Breast epithelium (tissue), 4 donors: ENCODE measurements at regions not wholly inside any gene's neighbourhood (a gene's known extent, or its start where the extent isn't known, plus 50 kb on each side); places are given as distances from the start of the nearest gene placed in this dataset.

ENCODE experiments used
- DNase-seq, 2 donors: peaks; one replicate each; pipeline ENCODE4 v3.0.0-alpha.2; 2019; ENCODE audit warnings: low spot score in 2 of 2
- H3K27ac ChIP-seq, 2 donors: fragments of 200-600 bp; sonication (generic) in 1 of 2; one replicate each; pipeline ENCODE4 v1.5.1; 2016 to 2019; ENCODE audit warnings: mild to moderate bottlenecking in 1 of 2
- H3K27me3 ChIP-seq, 2 donors: fragments of 200-600 bp; sonication (generic) in 1 of 2; one replicate each; pipeline versions ENCODE4 v1.5.1 to v1.6.0; 2017 to 2019; ENCODE audit warnings: control low read depth in 1 of 2, mild to moderate bottlenecking in 1 of 2
- H3K36me3 ChIP-seq: fragments of 200-600 bp; one replicate; pipeline ENCODE4 v1.5.1; 2019
- H3K4me1 ChIP-seq, 2 donors: fragments of 200-600 bp; sonication (generic); one replicate each; pipeline ENCODE4 v1.5.1; 2016 to 2019; ENCODE audit warnings: control low read depth in 1 of 2
- H3K4me3 ChIP-seq, 3 donors: fragments of 200-600 bp; sonication (generic); 1 replicate in 2 of 3; 2 replicates in 1 of 3; pipeline ENCODE4 v1.5.1; 2016 to 2019; ENCODE audit warnings: mild to moderate bottlenecking in 3 of 3, moderate library complexity in 2 of 3
- H3K9me3 ChIP-seq, 2 donors: fragments of 200-600 bp; sonication (generic) in 1 of 2; one replicate each; pipeline ENCODE4 v1.5.1; 2016 to 2019; ENCODE audit warnings: control low read depth in 1 of 2
- POLR2A ChIP-seq: fragments of 450-650 bp; IDR thresholded peaks from one replicate; pipeline ENCODE4 v1.6.1; 2016; ENCODE audit warnings: antibody characterized with exemption, mild to moderate bottlenecking, moderate library complexity
- POLR2AphosphoS5 ChIP-seq, 3 donors: sonication (generic); formaldehyde crosslinking; IDR thresholded peaks; one replicate each; pipeline ENCODE4 v1.6.1; 2017; ENCODE audit warnings: antibody characterized with exemption in 3 of 3
- intact Hi-C: fragments of 100-400 bp; cut with DNase I; formaldehyde crosslinking; loops from one replicate; pipeline ENCODE4 v1.15.1; 2023; ENCODE audit warnings: low total_unique reads
- TF ChIP-seq, protein P1 (sequence below), 3 donors: fragments of 450-650 bp; IDR thresholded peaks; one replicate each; pipeline ENCODE4 v1.5.1; 2016 to 2017; ENCODE audit warnings: antibody characterized with exemption in 3 of 3, mild to moderate bottlenecking in 3 of 3, moderate library complexity in 3 of 3

DNA sequence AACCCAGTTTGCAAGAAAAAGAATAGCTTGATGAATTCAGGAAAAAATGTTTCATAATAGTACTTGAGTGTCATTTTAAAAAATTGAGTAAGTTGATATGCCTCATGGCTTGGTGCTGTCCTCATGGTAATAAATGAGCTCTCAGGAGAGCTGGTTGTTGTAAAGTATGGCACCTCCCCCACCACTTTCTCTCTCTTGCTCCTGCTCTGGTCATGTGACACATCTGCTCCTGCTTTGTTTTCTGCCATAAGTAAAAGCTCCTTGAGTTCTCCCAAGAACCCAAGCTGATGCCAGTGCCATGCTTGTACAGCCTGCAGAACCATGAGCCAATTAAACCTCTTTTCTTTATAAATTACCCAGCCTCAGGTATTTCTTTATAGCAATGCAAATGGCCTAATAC, 108.8 kb upstream of the CRBN start:
- H3K4me1 ChIP-seq, result no peaks in the 10 kb centered on the region
- intact Hi-C loops, result no loop called here
- no peaks in the 10 kb centered on the region for H3K9me3 ChIP-seq

DNA sequence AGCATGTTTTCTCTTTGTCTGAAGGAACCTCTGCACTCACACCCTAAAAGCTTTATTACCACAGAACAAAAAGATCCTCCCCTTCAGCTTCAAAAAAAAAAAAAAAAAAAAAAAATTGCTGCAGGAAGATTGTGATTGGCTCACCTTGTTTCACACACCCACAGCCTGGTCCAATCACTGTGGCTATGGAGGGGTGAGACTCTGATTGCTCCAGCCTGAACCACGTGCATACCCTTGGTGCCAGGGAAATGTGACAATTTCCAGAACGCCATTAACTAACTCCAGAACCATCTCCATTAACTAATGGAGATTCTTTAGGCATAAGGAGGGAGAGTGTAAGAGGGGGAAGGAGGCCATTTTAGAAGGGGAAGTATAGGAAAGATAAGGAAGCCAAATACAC, 106.5 kb upstream of the CRBN start:
- intact Hi-C loops, result no loop called here
- H3K27ac ChIP-seq, result no peak overlapping the region
- H3K36me3 ChIP-seq, result no peaks in the 10 kb centered on the region
- H3K4me3 ChIP-seq, result no peak overlapping the region
- H3K27me3 ChIP-seq, result no peaks in the 10 kb centered on the region
- no peaks in the 10 kb centered on the region for H3K9me3 ChIP-seq
- TF ChIP-seq POLR2AphosphoS5 (IDR thresholded peaks at IDR 0.05) (no peak), POLR2A (no peak)
- TF ChIP-seq, protein P1, sequence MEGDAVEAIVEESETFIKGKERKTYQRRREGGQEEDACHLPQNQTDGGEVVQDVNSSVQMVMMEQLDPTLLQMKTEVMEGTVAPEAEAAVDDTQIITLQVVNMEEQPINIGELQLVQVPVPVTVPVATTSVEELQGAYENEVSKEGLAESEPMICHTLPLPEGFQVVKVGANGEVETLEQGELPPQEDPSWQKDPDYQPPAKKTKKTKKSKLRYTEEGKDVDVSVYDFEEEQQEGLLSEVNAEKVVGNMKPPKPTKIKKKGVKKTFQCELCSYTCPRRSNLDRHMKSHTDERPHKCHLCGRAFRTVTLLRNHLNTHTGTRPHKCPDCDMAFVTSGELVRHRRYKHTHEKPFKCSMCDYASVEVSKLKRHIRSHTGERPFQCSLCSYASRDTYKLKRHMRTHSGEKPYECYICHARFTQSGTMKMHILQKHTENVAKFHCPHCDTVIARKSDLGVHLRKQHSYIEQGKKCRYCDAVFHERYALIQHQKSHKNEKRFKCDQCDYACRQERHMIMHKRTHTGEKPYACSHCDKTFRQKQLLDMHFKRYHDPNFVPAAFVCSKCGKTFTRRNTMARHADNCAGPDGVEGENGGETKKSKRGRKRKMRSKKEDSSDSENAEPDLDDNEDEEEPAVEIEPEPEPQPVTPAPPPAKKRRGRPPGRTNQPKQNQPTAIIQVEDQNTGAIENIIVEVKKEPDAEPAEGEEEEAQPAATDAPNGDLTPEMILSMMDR (IDR thresholded peaks at IDR 0.05), result no peak
- no peak for DNase-seq
- no peaks in the 10 kb centered on the region for H3K4me1 ChIP-seq

More for the DNA sequence above, 108.8 kb upstream of the CRBN start:
- H3K27ac ChIP-seq, result no peak overlapping the region
- no peak overlapping the region for H3K4me3 ChIP-seq
- H3K36me3 ChIP-seq, result no peaks in the 10 kb centered on the region
- TF ChIP-seq POLR2AphosphoS5 (IDR thresholded peaks at IDR 0.05), result no peak
- TF ChIP-seq, protein P1 (IDR thresholded peaks at IDR 0.05), result no peak
- no peak for DNase-seq
- no peaks in the 10 kb centered on the region for H3K27me3 ChIP-seq

DNA sequence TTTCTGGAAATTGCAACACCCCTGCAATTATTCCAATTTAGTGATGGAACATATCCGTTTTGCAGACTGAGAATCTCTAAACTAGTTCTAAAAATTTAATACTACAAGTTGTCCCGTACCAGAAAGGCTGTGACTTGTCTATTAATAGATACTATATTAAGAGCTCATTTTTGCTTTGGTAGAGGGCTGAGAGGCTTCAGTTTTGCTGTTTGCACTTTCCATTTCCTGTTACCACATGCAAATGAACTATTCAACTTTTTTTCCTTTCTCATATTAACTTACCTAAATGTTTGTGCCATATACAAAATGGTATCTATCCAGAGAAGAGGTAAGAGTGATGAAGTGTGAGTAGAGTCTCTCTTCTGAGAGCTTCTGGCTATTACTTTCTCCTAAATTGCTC, 101.5 kb upstream of the CRBN start:
- no peak for DNase-seq
- H3K36me3 ChIP-seq, result no peaks in the 10 kb centered on the region
- no peak overlapping the region for H3K4me3 ChIP-seq
- H3K4me1 ChIP-seq, result no peaks in the 10 kb centered on the region
- H3K27me3 ChIP-seq, result no peaks in the 10 kb centered on the region
- intact Hi-C loops, result no loop called here
- TF ChIP-seq, protein P1 (IDR thresholded peaks at IDR 0.05), result no peak
- TF ChIP-seq POLR2AphosphoS5 (IDR thresholded peaks at IDR 0.05) (no peak), POLR2A (no peak)
- H3K27ac ChIP-seq, result no peak overlapping the region
- no peaks in the 10 kb centered on the region for H3K9me3 ChIP-seq

DNA sequence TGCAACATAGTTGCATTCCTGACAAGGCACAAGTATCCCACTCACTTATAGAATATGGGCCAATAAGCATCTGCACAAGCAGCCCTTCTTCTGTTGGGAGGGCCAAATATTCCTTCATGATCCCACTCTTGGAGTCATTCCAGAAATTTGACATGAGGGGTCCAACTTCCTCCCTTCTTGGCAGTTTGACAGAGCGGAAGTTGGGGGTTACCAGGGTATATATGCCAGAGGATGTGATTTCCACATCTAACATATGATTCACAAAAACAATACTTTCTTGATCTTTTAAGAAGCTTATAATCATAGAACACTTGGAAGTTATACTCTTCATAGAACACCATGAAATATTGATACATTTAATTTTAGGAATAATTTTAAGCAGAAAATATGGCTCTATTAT, 100.9 kb upstream of the CRBN start:
- TF ChIP-seq, protein P1 (IDR thresholded peaks at IDR 0.05), result no peak
- TF ChIP-seq POLR2AphosphoS5 (IDR thresholded peaks at IDR 0.05) (no peak), POLR2A (no peak)
- intact Hi-C loops, result no loop called here

DNA sequence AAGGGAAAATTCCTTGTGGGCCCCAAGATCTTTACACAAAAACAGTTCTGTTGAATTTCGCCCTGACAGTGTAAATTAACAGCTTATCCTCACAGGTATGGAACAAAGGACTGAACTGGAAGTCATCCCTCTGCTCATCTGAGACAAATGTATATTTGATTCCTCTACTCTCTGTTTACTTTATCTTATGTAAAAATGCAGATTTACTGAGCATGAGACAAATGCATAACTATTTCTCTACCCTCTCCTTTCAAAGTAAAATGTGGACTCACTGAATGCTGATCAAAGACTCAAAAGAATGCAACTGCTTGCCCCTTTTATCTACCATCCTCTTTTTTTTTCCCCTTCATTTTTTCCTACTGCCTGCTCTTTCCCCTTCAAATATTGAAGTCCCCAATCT, 98.6 kb upstream of the CRBN start:
- Histone ChIP-seq H3K27ac (no peak overlapping the region), H3K4me3 (no peak overlapping the region), H3K36me3 (no peaks in the 10 kb centered on the region), H3K9me3 (no peaks in the 10 kb centered on the region), H3K27me3 (no peaks in the 10 kb centered on the region), H3K4me1 (no peaks in the 10 kb centered on the region)
- TF ChIP-seq, protein P1 (IDR thresholded peaks at IDR 0.05), result no peak
- no peak for TF ChIP-seq POLR2AphosphoS5 (IDR thresholded peaks at IDR 0.05)
- no peak for TF ChIP-seq POLR2A
- no peak for DNase-seq
- intact Hi-C loops, result no loop called here

More for the DNA sequence above, 100.9 kb upstream of the CRBN start:
- Histone ChIP-seq H3K4me1 (no peaks in the 10 kb centered on the region), H3K9me3 (no peaks in the 10 kb centered on the region), H3K27ac (no peak overlapping the region), H3K36me3 (no peaks in the 10 kb centered on the region), H3K27me3 (no peaks in the 10 kb centered on the region), H3K4me3 (no peak overlapping the region)
- no peak for DNase-seq
